ENCODE measurements at regions not wholly inside any gene's neighbourhood (a gene's known extent, or its start where the extent isn't known, plus 50 kb on each side); places are given as distances from the start of the nearest gene placed in this dataset.
"Not testable (repeated sequence)": the region's sequence is repeated elsewhere in the genome, so short reads cannot be mapped to it uniquely, and the experiment has no call there.

GRCh38 chr2:43068041-43068533 is 158.3 kb downstream of the ZFP36L2 start:
- H3K27ac ChIP-seq, result peak overlapping the region; percentile 48 to 90 (median 74)
- peaks cover 0 to 66% (median 41%) of the 10 kb centered on the region in 4 donors for H3K4me1 ChIP-seq
- DNase-seq (ENCODE audit: low spot score in 2 of 2), result no peak
- no peaks in the 10 kb centered on the region for H3K9me3 ChIP-seq
- WGBS, 2 donors, result 30 to 45% methylated on average over 43 to 51 of the region's 51 CpGs
- TF ChIP-seq CTCF (IDR thresholded peaks at IDR 0.05) (no peak), EP300 (IDR thresholded peaks at IDR 0.05) (peak in 1 of 2 donors; percentile 71), POLR2A (IDR thresholded peaks at IDR 0.05) (no peak)
- peak overlapping the region in 2 of 4 donors; percentile 11 to 30 for H3K4me3 ChIP-seq
- H3K36me3 ChIP-seq, result no peaks in the 10 kb centered on the region
- no peaks in the 10 kb centered on the region for H3K27me3 ChIP-seq

GRCh38 chr2:43067254-43068040 is 159.0 kb downstream of the ZFP36L2 start:
- Histone ChIP-seq H3K4me3 (peak overlapping the region in 1 of 4 donors; percentile 30), H3K9me3 (no peaks in the 10 kb centered on the region), H3K36me3 (no peaks in the 10 kb centered on the region), H3K27ac (peak overlapping the region; percentile 48 to 90 (median 74)), H3K4me1 (peaks cover 0 to 62% (median 38%) of the 10 kb centered on the region in 4 donors), H3K27me3 (no peaks in the 10 kb centered on the region)
- TF ChIP-seq EP300 (IDR thresholded peaks at IDR 0.05), result no peak
- 37 to 59% methylated on average over 11 to 14 of the region's 14 CpGs for whole genome bisulfite sequencing, 2 donors
- DNase-seq (ENCODE audit: low spot score in 2 of 2), result no peak

- not testable (repeated sequence) for H3K36me3 ChIP-seq; H3K9me3 ChIP-seq; DNase-seq (ENCODE audit: low spot score in 2 of 2); H3K27me3 ChIP-seq; H3K4me3 ChIP-seq
- Histone ChIP-seq H3K4me1 (peaks cover 0 to 54% (median 31%) of the 10 kb centered on the region in 4 donors), H3K27ac (peak overlapping the region in 2 of 4 donors; percentile 84 to 90)
- 87 to 89% methylated on average over 20 of the region's 20 CpGs for WGBS, 2 donors
Measured at GRCh38 chr2:43066541-43067253, 159.7 kb downstream of the ZFP36L2 start.

GRCh38 chr2:43065871-43066270 is 160.5 kb downstream of the ZFP36L2 start:
- H3K4me1 ChIP-seq, result peaks cover 0 to 46% (median 23%) of the 10 kb centered on the region in 4 donors
- WGBS, 2 donors, result 79 to 80% methylated on average over 10 of the region's 10 CpGs
- no peak for TF ChIP-seq POLR2A (IDR thresholded peaks at IDR 0.05)
- TF ChIP-seq EP300 (IDR thresholded peaks at IDR 0.05), result no peak
- no peak for TF ChIP-seq CTCF (IDR thresholded peaks at IDR 0.05)
- peak overlapping the region in 2 of 4 donors; percentile 35 to 74 for H3K27ac ChIP-seq
- H3K4me3 ChIP-seq, result no peak overlapping the region
- no peaks in the 10 kb centered on the region for H3K27me3 ChIP-seq
- no peaks in the 10 kb centered on the region for H3K36me3 ChIP-seq
- H3K9me3 ChIP-seq, result peaks cover 0 to 9% (median 0%) of the 10 kb centered on the region in 4 donors
- DNase-seq (ENCODE audit: low spot score in 2 of 2), result no peak

- Histone ChIP-seq H3K27ac (no peak overlapping the region), H3K4me3 (no peak overlapping the region), H3K4me1 (peaks cover 0 to 38% (median 15%) of the 10 kb centered on the region in 4 donors), H3K36me3 (no peaks in the 10 kb centered on the region), H3K9me3 (peaks cover 0 to 9% (median 0%) of the 10 kb centered on the region in 4 donors), H3K27me3 (no peaks in the 10 kb centered on the region)
- TF ChIP-seq EP300 (IDR thresholded peaks at IDR 0.05), result no peak
- TF ChIP-seq POLR2A (IDR thresholded peaks at IDR 0.05), result no peak
- no peak for TF ChIP-seq CTCF (IDR thresholded peaks at IDR 0.05)
- 85 to 100% methylated on average over 3 of the region's 3 CpGs for WGBS, 2 donors
- DNase-seq (ENCODE audit: low spot score in 2 of 2), result no peak
Measured at GRCh38 chr2:43065036-43065435, 161.4 kb downstream of the ZFP36L2 start.

GRCh38 chr2:43063096-43063495 is 163.3 kb downstream of the ZFP36L2 start:
- not testable (repeated sequence) for H3K9me3 ChIP-seq; H3K27ac ChIP-seq; H3K27me3 ChIP-seq; H3K36me3 ChIP-seq; DNase-seq (ENCODE audit: low spot score in 2 of 2); H3K4me3 ChIP-seq
- no CpG with 5 or more reads among the region's 32 CpGs for WGBS, 2 donors
- H3K4me1 ChIP-seq, result peaks cover 0 to 32% (median 5%) of the 10 kb centered on the region in 4 donors

All from tibial nerve (tissue), 4 donors.